Skeletal muscle tissue (tissue), 3 donors: ENCODE measurements at regions not wholly inside any gene's neighbourhood (a gene's known extent, or its start where the extent isn't known, plus 50 kb on each side); places are given as distances from the start of the nearest gene placed in this dataset.

Experiments
- H3K27ac ChIP-seq: one replicate; pipeline ENCODE4 v1.7.0; 2013; ENCODE audit warnings: mild to moderate bottlenecking, low read depth, low read length, inconsistent platforms
- H3K27me3 ChIP-seq, 3 donors: one replicate each; pipeline ENCODE4 v1.7.0; 2013; ENCODE audit warnings: low read length in 3 of 3; ENCODE audit not compliant: control insufficient read depth in 3 of 3, insufficient read depth in 3 of 3
- H3K36me3 ChIP-seq, 3 donors: one replicate each; pipeline ENCODE4 v1.7.0; 2013; ENCODE audit warnings: low read length in 3 of 3; ENCODE audit not compliant: control insufficient read depth in 3 of 3, insufficient read depth in 3 of 3
- H3K4me1 ChIP-seq, 3 donors: one replicate each; pipeline ENCODE4 v1.7.0; 2013; ENCODE audit warnings: low read length in 3 of 3, mild to moderate bottlenecking in 3 of 3; ENCODE audit not compliant: control insufficient read depth in 3 of 3, insufficient read depth in 3 of 3
- H3K4me3 ChIP-seq, 3 donors: one replicate each; pipeline ENCODE4 v1.7.0; 2013; ENCODE audit warnings: low read length in 3 of 3
- H3K9ac ChIP-seq, 3 donors: one replicate each; pipeline ENCODE4 v1.7.0; 2013; ENCODE audit warnings: low read length in 3 of 3, mild to moderate bottlenecking in 3 of 3, moderate library complexity in 2 of 3, low read depth in 1 of 3
- H3K9me3 ChIP-seq, 3 donors: one replicate each; pipeline ENCODE4 v1.7.0; 2013; ENCODE audit warnings: low read length in 3 of 3; ENCODE audit not compliant: control insufficient read depth in 3 of 3
- donor health status: Osteomylitis.

GRCh38 chr1:222252788-222253187 lies 295.1 kb downstream of the HHIPL2 start:
- Histone ChIP-seq H3K27ac (no peak overlapping the region), H3K9ac (no peak overlapping the region), H3K27me3 (no peaks in the 10 kb centered on the region), H3K9me3 (peaks cover 0 to 2% (median 0%) of the 10 kb centered on the region in 3 donors), H3K4me1 (no peaks in the 10 kb centered on the region), H3K4me3 (no peak overlapping the region), H3K36me3 (no peaks in the 10 kb centered on the region)

GRCh38 chr1:222251847-222252246 lies 296.1 kb downstream of the HHIPL2 start:
- H3K4me3 ChIP-seq = no peak overlapping the region
- H3K36me3 ChIP-seq = no peaks in the 10 kb centered on the region
- no peak overlapping the region for H3K9ac ChIP-seq
- no peaks in the 10 kb centered on the region for H3K4me1 ChIP-seq
- peaks cover 0 to 2% (median 0%) of the 10 kb centered on the region in 3 donors for H3K9me3 ChIP-seq
- H3K27ac ChIP-seq = no peak overlapping the region
- no peaks in the 10 kb centered on the region for H3K27me3 ChIP-seq

GRCh38 chr1:222250376-222250775 lies 297.5 kb downstream of the HHIPL2 start:
- Histone ChIP-seq H3K27ac (no peak overlapping the region), H3K27me3 (no peaks in the 10 kb centered on the region)

GRCh38 chr1:222247811-222248310 lies 300.0 kb downstream of the HHIPL2 start:
- no peaks in the 10 kb centered on the region for H3K4me1 ChIP-seq
- no peaks in the 10 kb centered on the region for H3K27me3 ChIP-seq
- H3K4me3 ChIP-seq = no peak overlapping the region
- H3K9ac ChIP-seq = no peak overlapping the region
- no peak overlapping the region for H3K27ac ChIP-seq
- no peaks in the 10 kb centered on the region for H3K36me3 ChIP-seq
- peaks cover 0 to 2% (median 0%) of the 10 kb centered on the region in 3 donors for H3K9me3 ChIP-seq

More at GRCh38 chr1:222250376-222250775, 297.5 kb downstream of the HHIPL2 start:
- peaks cover 0 to 2% (median 0%) of the 10 kb centered on the region in 3 donors for H3K9me3 ChIP-seq
- H3K4me3 ChIP-seq = no peak overlapping the region
- no peaks in the 10 kb centered on the region for H3K36me3 ChIP-seq
- no peaks in the 10 kb centered on the region for H3K4me1 ChIP-seq
- no peak overlapping the region for H3K9ac ChIP-seq

- Histone ChIP-seq H3K9me3 (peaks cover 0 to 2% (median 0%) of the 10 kb centered on the region in 3 donors), H3K4me3 (no peak overlapping the region), H3K27me3 (no peaks in the 10 kb centered on the region), H3K9ac (no peak overlapping the region), H3K36me3 (no peaks in the 10 kb centered on the region), H3K27ac (no peak overlapping the region), H3K4me1 (no peaks in the 10 kb centered on the region)
These were observed 300.8 kb downstream of the HHIPL2 start for GRCh38 chr1:222247081-222247480.

GRCh38 chr1:222243902-222244301 lies 304.0 kb downstream of the HHIPL2 start:
- Histone ChIP-seq H3K9me3 (no peaks in the 10 kb centered on the region), H3K4me3 (no peak overlapping the region), H3K36me3 (no peaks in the 10 kb centered on the region), H3K27ac (no peak overlapping the region), H3K4me1 (no peaks in the 10 kb centered on the region), H3K9ac (no peak overlapping the region), H3K27me3 (no peaks in the 10 kb centered on the region)

- Histone ChIP-seq H3K4me1 (no peaks in the 10 kb centered on the region), H3K9ac (no peak overlapping the region), H3K9me3 (no peaks in the 10 kb centered on the region), H3K27ac (no peak overlapping the region), H3K36me3 (no peaks in the 10 kb centered on the region), H3K4me3 (no peak overlapping the region), H3K27me3 (no peaks in the 10 kb centered on the region)
These were observed 305.4 kb downstream of the HHIPL2 start for GRCh38 chr1:222242492-222242891.

GRCh38 chr1:222241410-222241809 lies 306.5 kb downstream of the HHIPL2 start:
- Histone ChIP-seq H3K27me3 (no peaks in the 10 kb centered on the region), H3K4me3 (no peak overlapping the region), H3K4me1 (no peaks in the 10 kb centered on the region), H3K27ac (no peak overlapping the region), H3K9me3 (no peaks in the 10 kb centered on the region), H3K36me3 (no peaks in the 10 kb centered on the region), H3K9ac (no peak overlapping the region)

GRCh38 chr1:222240536-222241181 lies 307.2 kb downstream of the HHIPL2 start:
- no peak overlapping the region for H3K9ac ChIP-seq
- H3K4me3 ChIP-seq = no peak overlapping the region
- no peaks in the 10 kb centered on the region for H3K9me3 ChIP-seq
- no peaks in the 10 kb centered on the region for H3K36me3 ChIP-seq
- H3K27me3 ChIP-seq = no peaks in the 10 kb centered on the region
- H3K4me1 ChIP-seq = no peaks in the 10 kb centered on the region
- no peak overlapping the region for H3K27ac ChIP-seq

GRCh38 chr1:222239130-222239529 lies 308.8 kb downstream of the HHIPL2 start:
- no peaks in the 10 kb centered on the region for H3K36me3 ChIP-seq
- no peak overlapping the region for H3K9ac ChIP-seq
- H3K4me3 ChIP-seq = no peak overlapping the region
- H3K4me1 ChIP-seq = no peaks in the 10 kb centered on the region
- H3K9me3 ChIP-seq = no peaks in the 10 kb centered on the region
- no peaks in the 10 kb centered on the region for H3K27me3 ChIP-seq
- H3K27ac ChIP-seq = no peak overlapping the region
